ENCODE measurements at regions not wholly inside any gene's neighbourhood (a gene's known extent, or its start where the extent isn't known, plus 50 kb on each side); places are given as distances from the start of the nearest gene placed in this dataset.
"Not testable (repeated sequence)": the region's sequence is repeated elsewhere in the genome, so short reads cannot be mapped to it uniquely, and the experiment has no call there.

- H3K27me3 ChIP-seq = no peaks in the 10 kb centered on the region
- no peak overlapping the region for H3K27ac ChIP-seq
- DNase-seq = no peak
- ATAC-seq = no peak
- TF ChIP-seq POLR2A (IDR thresholded peaks at IDR 0.05) (no peak), CTCF (IDR thresholded peaks at IDR 0.05) (no peak)
- 25% methylated on average over 2 of the region's 2 CpGs for WGBS (ENCODE audit: insufficient coverage, low coverage, low lambda C conversion rate, missing lambda C conversion rate)
- no peaks in the 10 kb centered on the region for H3K36me3 ChIP-seq
- no peaks in the 10 kb centered on the region for H3K9me3 ChIP-seq
- no peak overlapping the region for H3K4me3 ChIP-seq
- intact Hi-C loops (cut with DNase I) = no loop called here
- H3K4me1 ChIP-seq = no peaks in the 10 kb centered on the region
These were observed 228.5 kb upstream of the COBL start for GRCh38 chr7:51545131-51545530.

GRCh38 chr7:51543801-51544553, 227.4 kb upstream of the COBL start:
- no peaks in the 10 kb centered on the region for H3K27me3 ChIP-seq
- H3K4me1 ChIP-seq = no peaks in the 10 kb centered on the region
- ATAC-seq = no peak
- TF ChIP-seq CTCF (IDR thresholded peaks at IDR 0.05) = no peak
- no peak for TF ChIP-seq POLR2A (IDR thresholded peaks at IDR 0.05)
- H3K9me3 ChIP-seq = no peaks in the 10 kb centered on the region
- DNase-seq = no peak
- H3K27ac ChIP-seq = no peak overlapping the region
- no peaks in the 10 kb centered on the region for H3K36me3 ChIP-seq
- intact Hi-C loops (cut with DNase I) = no loop called here
- no peak overlapping the region for H3K4me3 ChIP-seq
- WGBS (ENCODE audit: insufficient coverage, low coverage, low lambda C conversion rate, missing lambda C conversion rate) = 20% methylated on average over 2 of the region's 7 CpGs

- H3K9me3 ChIP-seq; ATAC-seq; H3K27ac ChIP-seq; DNase-seq; H3K36me3 ChIP-seq; H3K4me3 ChIP-seq; H3K4me1 ChIP-seq; H3K27me3 ChIP-seq; intact Hi-C loops (cut with DNase I): not testable (repeated sequence)
- 48% methylated on average over 2 of the region's 2 CpGs for WGBS (ENCODE audit: insufficient coverage, low coverage, low lambda C conversion rate, missing lambda C conversion rate)
These were observed 224.3 kb upstream of the COBL start for GRCh38 chr7:51540906-51541305.

- no peak for ATAC-seq
- no peaks in the 10 kb centered on the region for H3K9me3 ChIP-seq
- H3K4me3 ChIP-seq = no peak overlapping the region
- no peaks in the 10 kb centered on the region for H3K4me1 ChIP-seq
- TF ChIP-seq CTCF (IDR thresholded peaks at IDR 0.05) (no peak), POLR2A (IDR thresholded peaks at IDR 0.05) (no peak)
- no peak for DNase-seq
- H3K27ac ChIP-seq = no peak overlapping the region
- H3K27me3 ChIP-seq = no peaks in the 10 kb centered on the region
- intact Hi-C loops (cut with DNase I) = no loop called here
- H3K36me3 ChIP-seq = no peaks in the 10 kb centered on the region
- WGBS (ENCODE audit: insufficient coverage, low coverage, low lambda C conversion rate, missing lambda C conversion rate) = 49% methylated on average over 3 of the region's 3 CpGs
These were observed 223.2 kb upstream of the COBL start for GRCh38 chr7:51539840-51540239.

GRCh38 chr7:51528172-51528571, 211.6 kb upstream of the COBL start:
- H3K27ac ChIP-seq = no peak overlapping the region
- intact Hi-C loops (cut with DNase I) = no loop called here
- no peaks in the 10 kb centered on the region for H3K36me3 ChIP-seq
- WGBS (ENCODE audit: insufficient coverage, low coverage, low lambda C conversion rate, missing lambda C conversion rate) = no CpG with 5 or more reads among the region's 5 CpGs
- DNase-seq = no peak
- H3K27me3 ChIP-seq = no peaks in the 10 kb centered on the region
- ATAC-seq = no peak
- TF ChIP-seq POLR2A (IDR thresholded peaks at IDR 0.05) (no peak), CTCF (IDR thresholded peaks at IDR 0.05) (no peak)
- no peaks in the 10 kb centered on the region for H3K9me3 ChIP-seq
- H3K4me3 ChIP-seq = no peak overlapping the region
- no peaks in the 10 kb centered on the region for H3K4me1 ChIP-seq

Data from right lobe of liver (tissue), 6 donors.